ENCODE measurements at regions not wholly inside any gene's neighbourhood (a gene's known extent, or its start where the extent isn't known, plus 50 kb on each side); places are given as distances from the start of the nearest gene placed in this dataset.

- no peak for TF ChIP-seq CTCF (conservative IDR thresholded peaks at IDR 0.05)
- H3K27ac ChIP-seq, result no peak overlapping the region
These were observed 57.8 kb downstream of the SPATA19 start for GRCh38 chr11:133787379-133788141.

- no peak overlapping the region for H3K27ac ChIP-seq
- no peak for TF ChIP-seq CTCF (conservative IDR thresholded peaks at IDR 0.05)
These were observed 59.4 kb downstream of the SPATA19 start for GRCh38 chr11:133785795-133786340.

- H3K27ac ChIP-seq, result no peak overlapping the region
- no peak for TF ChIP-seq CTCF (conservative IDR thresholded peaks at IDR 0.05)
These were observed 61.0 kb downstream of the SPATA19 start for GRCh38 chr11:133784359-133784758.

- no peak overlapping the region for H3K27ac ChIP-seq
- TF ChIP-seq CTCF (conservative IDR thresholded peaks at IDR 0.05), result no peak
These were observed 63.1 kb downstream of the SPATA19 start for GRCh38 chr11:133782116-133782725.

GRCh38 chr11:133778161-133778560 is 67.2 kb downstream of the SPATA19 start:
- no peak overlapping the region for H3K27ac ChIP-seq
- no peak for TF ChIP-seq CTCF (conservative IDR thresholded peaks at IDR 0.05)

GRCh38 chr11:133776671-133777367 is 68.5 kb downstream of the SPATA19 start:
- no peak for TF ChIP-seq CTCF (conservative IDR thresholded peaks at IDR 0.05)
- no peak overlapping the region for H3K27ac ChIP-seq

GRCh38 chr11:133762538-133762937 is 82.8 kb downstream of the SPATA19 start:
- H3K27ac ChIP-seq, result no peak overlapping the region
- peak; percentile 23; the same call in 1 of the 2 replicates for TF ChIP-seq CTCF (conservative IDR thresholded peaks at IDR 0.05)
